Mesodermal cell (in vitro differentiated cells): ENCODE measurements at regions not wholly inside any gene's neighbourhood (a gene's known extent, or its start where the extent isn't known, plus 50 kb on each side); places are given as distances from the start of the nearest gene placed in this dataset.
A peak's percentile ranks its signal among the peaks of the same experiment; 100 is the strongest.

Experiments used
- H3K27ac ChIP-seq: 2 replicates; pipeline ENCODE4 v1.7.0; 2013; ENCODE audit warnings: mild to moderate bottlenecking, low read depth, low read length, moderate library complexity; ENCODE audit not compliant: severe bottlenecking
- H3K36me3 ChIP-seq: 2 replicates; pipeline ENCODE4 v1.7.1; 2013; ENCODE audit warnings: mild to moderate bottlenecking, low read length, moderate library complexity; ENCODE audit not compliant: control insufficient read depth, insufficient read depth
- H3K4me1 ChIP-seq: one replicate; pipeline ENCODE4 v1.7.1; 2013; ENCODE audit warnings: mild to moderate bottlenecking, low read length; ENCODE audit not compliant: insufficient read depth, control insufficient read depth, poor library complexity, severe bottlenecking
- H3K4me3 ChIP-seq: 2 replicates; pipeline ENCODE4 v1.7.0; 2013; ENCODE audit warnings: low read length, control low read depth, mild to moderate bottlenecking; ENCODE audit not compliant: insufficient read depth, poor library complexity, severe bottlenecking; ENCODE audit errors: extremely low read depth
- H3K9me3 ChIP-seq: 2 replicates; pipeline ENCODE4 v1.7.1; 2013; ENCODE audit warnings: mild to moderate bottlenecking, low read length, moderate library complexity; ENCODE audit not compliant: control insufficient read depth
- WGBS, 2 experiments: methylation state at CpG; one replicate each; pipeline ENCODE4 v1.1.5; 2013; ENCODE audit warnings: missing lambda C conversion rate in 2 of 2; ENCODE audit not compliant: insufficient coverage in 2 of 2; 5-methylcytosine and 5-hydroxymethylcytosine counted together

DNA sequence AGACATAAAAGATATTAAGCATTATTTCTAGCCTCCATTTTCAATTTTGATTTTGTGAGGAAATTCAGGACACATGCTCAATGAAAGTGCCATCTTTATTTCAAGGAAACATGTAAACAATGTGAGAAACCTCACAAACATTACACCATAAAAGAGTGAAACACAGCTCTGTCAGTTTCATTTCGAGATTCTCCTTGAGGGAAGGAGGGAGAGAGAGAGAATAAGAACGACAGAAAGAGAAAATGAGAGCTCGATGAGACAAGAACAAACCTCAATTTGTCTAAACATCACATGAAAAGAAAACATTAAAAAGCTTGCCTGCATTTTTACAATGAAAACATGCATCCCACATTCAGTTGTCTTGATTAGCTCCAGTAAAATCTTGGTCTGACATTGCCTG is 553.5 kb upstream of the MEF2C start:
- no CpG with 5 or more reads among the region's 3 CpGs for WGBS, 2 experiments
- Histone ChIP-seq H3K27ac (no peak overlapping the region), H3K4me3 (no peak overlapping the region), H3K9me3 (no peaks in the 10 kb centered on the region), H3K4me1 (no peaks in the 10 kb centered on the region), H3K36me3 (no peaks in the 10 kb centered on the region)

DNA sequence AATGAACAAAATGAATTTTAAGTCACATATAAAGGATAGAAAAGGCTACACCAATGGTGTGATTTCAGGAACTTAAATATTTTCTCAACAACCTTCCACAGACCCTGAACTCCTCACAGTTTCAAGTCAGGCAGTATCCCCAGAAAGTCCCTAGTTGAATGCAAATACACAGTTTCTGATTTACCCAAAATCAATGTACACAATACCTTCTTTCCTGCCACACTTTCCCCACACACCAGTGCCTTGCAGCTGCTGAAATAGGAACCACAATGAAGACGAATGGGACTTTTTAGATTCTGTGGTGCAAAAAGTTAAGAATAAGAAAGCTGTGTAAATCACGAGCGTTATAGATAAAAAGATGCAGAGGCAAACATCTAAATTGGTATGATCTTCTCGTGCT is 552.4 kb upstream of the MEF2C start:
- H3K36me3 ChIP-seq = no peaks in the 10 kb centered on the region
- no peak overlapping the region for H3K4me3 ChIP-seq
- no peaks in the 10 kb centered on the region for H3K4me1 ChIP-seq
- WGBS, 2 experiments = no CpG with 5 or more reads among the region's 4 CpGs
- no peaks in the 10 kb centered on the region for H3K9me3 ChIP-seq
- no peak overlapping the region for H3K27ac ChIP-seq

DNA sequence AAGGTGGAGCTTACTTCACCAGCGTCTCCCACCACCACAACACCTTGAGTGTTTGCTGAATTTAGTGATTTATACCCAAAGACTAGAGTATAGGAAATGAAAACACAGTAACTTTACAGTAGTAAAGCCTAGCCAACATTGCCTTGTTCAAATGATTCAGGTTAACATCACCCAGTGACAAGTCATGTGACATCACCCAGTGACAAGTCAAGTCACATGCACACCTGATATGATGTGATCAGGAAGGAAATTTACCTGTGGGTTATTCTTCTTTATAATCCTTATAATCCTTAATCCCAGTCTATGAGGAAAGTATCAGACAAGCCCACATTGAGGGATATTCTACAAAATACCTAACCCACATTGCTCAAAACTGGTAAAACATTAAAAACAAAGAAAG is 545.6 kb upstream of the MEF2C start:
- H3K36me3 ChIP-seq = no peaks in the 10 kb centered on the region
- no peak overlapping the region for H3K4me3 ChIP-seq
- no peaks in the 10 kb centered on the region for H3K9me3 ChIP-seq
- no CpG with 5 or more reads among the region's 1 CpG for WGBS, 2 experiments
- no peaks in the 10 kb centered on the region for H3K4me1 ChIP-seq
- H3K27ac ChIP-seq = no peak overlapping the region

DNA sequence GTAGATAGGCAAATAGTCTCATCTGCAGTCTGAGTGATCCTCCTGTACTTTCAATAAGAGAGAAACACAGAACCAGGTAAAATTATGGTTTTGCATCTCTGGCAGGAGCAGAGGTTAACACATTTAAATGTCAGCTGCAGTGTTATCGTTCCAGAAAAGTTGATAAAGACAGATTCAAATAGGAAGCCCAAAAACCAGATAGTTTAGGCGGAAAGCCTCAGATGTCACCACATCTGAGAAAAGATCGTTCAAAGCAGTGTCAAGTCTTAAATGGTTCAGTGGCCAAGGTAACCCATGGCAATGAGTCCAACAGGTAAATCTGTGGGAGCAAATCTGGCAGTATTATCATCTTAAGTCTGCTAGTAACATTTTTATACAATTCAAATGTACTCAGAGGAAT is 542.1 kb upstream of the MEF2C start:
- 91 to 98% methylated on average over 3 of the region's 3 CpGs for WGBS, 2 experiments

DNA sequence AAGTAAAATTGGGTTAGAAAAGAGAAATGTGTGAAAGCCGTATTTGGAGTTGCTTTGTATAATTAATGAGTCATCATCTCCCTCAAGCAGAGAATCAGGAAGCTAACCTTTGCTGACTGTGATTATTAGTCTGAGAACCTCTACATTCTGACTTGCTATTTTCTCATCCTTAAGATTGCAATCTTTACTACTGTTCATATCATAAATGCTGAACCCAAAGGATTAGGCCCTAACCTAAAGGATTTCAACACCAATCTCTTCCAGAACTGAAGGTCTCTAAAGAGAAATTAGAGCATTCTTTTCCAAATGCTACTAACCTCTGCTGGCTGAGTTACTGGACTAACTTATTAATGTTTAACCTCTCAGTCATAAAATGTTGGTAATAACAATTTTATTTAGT is 538.1 kb upstream of the MEF2C start:
- H3K27ac ChIP-seq = no peak overlapping the region
- H3K4me1 ChIP-seq = peaks cover 10% of the 10 kb centered on the region
- no peaks in the 10 kb centered on the region for H3K36me3 ChIP-seq
- peaks cover 3% of the 10 kb centered on the region for H3K9me3 ChIP-seq
- no peak overlapping the region for H3K4me3 ChIP-seq
- WGBS, 2 experiments = no CpG with 5 or more reads among the region's 1 CpG

More for the DNA sequence above, 542.1 kb upstream of the MEF2C start:
- no peak overlapping the region for H3K4me3 ChIP-seq
- H3K36me3 ChIP-seq = no peaks in the 10 kb centered on the region
- H3K9me3 ChIP-seq = peaks cover 3% of the 10 kb centered on the region
- H3K4me1 ChIP-seq = peaks cover 10% of the 10 kb centered on the region
- no peak overlapping the region for H3K27ac ChIP-seq

DNA sequence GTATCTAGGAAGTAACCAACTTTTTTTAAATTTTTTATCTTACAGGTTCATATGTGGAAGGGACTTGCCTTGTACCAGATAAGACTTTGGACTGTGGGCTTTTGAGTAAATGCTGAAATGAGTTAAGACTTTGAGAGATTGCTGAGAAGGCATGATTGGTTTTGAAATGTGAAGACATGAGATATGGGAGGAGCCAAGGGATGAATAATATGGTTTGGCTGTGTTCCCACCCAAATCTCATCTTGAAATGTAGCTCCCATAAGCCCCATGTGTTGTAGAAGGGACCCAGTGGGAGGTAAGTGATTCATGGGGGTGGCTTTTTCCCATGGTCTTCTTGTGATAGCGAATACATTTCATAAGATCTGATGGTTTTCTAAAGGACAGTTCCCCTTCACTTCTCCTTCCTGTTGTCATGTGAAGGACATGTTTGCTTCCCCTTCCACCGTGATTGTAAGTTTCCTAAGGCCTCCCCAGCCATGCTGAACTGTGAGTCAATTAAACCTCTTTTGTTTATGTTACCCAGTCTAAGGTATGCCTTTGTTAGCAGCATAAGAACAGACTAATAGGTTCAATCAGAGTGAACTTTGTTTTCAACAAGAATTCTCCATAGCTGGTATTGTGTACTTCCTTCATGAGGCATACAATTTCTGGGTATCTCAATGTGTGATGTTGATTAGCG is 535.6 kb upstream of the MEF2C start:
- Histone ChIP-seq H3K4me1 (peaks cover 10% of the 10 kb centered on the region), H3K4me3 (no peak overlapping the region), H3K36me3 (no peaks in the 10 kb centered on the region), H3K27ac (no peak overlapping the region), H3K9me3 (peaks cover 3% of the 10 kb centered on the region)
- 71 to 100% methylated on average over 1 of the region's 3 CpGs for WGBS, 2 experiments

DNA sequence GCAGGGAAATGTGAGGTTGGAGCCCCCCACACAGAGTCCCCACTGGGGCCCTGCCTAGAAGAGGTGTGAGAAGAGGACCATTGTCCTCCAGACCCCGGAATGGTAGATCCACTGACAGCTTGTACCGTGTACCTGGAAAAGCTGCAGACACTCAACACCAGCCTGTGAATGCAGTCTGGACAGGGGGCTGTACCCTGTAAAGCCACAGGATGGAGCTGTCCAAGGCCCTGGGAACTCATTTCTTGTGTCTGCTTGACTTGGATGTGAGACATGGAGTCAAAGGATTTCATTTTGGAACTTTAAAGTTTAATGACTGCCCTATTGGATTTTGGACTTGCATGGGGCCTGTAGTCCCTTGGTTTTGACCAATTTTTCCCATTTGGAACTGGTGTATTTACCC is 535.0 kb upstream of the MEF2C start:
- Histone ChIP-seq H3K4me1 (peaks cover 10% of the 10 kb centered on the region), H3K27ac (no peak overlapping the region), H3K4me3 (no peak overlapping the region), H3K9me3 (peaks cover under 1% of the 10 kb centered on the region), H3K36me3 (no peaks in the 10 kb centered on the region)
- WGBS, 2 experiments = 95 to 100% methylated on average over 2 of the region's 2 CpGs

DNA sequence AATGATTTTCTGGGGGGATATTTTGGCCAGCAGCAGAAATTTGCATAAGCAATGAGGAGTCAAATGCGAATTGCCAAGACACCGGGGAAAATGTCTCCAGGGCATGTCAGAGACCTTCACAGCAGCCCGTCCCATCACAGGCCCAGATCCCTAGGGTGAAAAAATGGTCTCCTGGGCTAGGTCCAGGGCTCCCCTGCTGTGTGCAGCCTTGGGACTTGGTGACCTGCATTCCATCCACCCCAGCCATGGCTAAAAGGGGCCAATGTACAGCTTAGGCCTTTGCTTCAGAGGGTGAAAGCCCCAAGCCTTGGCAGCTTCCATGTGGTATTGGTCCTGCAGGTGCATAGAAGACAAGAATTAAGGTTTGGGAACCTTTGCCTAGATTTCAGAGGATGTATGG is 534.5 kb upstream of the MEF2C start:
- Histone ChIP-seq H3K9me3 (no peaks in the 10 kb centered on the region), H3K36me3 (no peaks in the 10 kb centered on the region), H3K27ac (no peak overlapping the region), H3K4me1 (peaks cover 10% of the 10 kb centered on the region), H3K4me3 (no peak overlapping the region)
- 98 to 100% methylated on average over 3 of the region's 3 CpGs for WGBS, 2 experiments

DNA sequence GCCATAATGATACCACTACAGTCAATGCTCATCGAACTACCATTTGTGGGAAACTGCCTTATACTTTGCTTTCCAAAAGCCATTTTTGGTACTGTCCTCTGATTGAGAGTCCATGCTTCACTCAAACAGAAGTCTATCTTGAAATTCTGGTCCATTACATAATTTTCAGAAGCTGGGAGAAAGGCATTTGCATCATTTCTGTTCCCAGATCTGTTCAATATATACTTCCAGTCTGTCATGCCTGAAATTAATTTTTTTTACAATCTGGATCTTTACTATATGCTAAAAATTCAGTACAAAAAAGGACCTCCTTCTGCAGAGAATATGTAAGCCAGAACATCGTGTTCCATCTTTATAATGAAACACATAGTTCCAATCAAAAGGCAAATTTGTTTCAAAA is 528.9 kb upstream of the MEF2C start:
- WGBS, 2 experiments = 73 to 100% methylated on average over 1 of the region's 2 CpGs
- Histone ChIP-seq H3K27ac (no peak overlapping the region), H3K4me1 (peaks cover 5% of the 10 kb centered on the region), H3K36me3 (no peaks in the 10 kb centered on the region), H3K9me3 (no peaks in the 10 kb centered on the region), H3K4me3 (no peak overlapping the region)

DNA sequence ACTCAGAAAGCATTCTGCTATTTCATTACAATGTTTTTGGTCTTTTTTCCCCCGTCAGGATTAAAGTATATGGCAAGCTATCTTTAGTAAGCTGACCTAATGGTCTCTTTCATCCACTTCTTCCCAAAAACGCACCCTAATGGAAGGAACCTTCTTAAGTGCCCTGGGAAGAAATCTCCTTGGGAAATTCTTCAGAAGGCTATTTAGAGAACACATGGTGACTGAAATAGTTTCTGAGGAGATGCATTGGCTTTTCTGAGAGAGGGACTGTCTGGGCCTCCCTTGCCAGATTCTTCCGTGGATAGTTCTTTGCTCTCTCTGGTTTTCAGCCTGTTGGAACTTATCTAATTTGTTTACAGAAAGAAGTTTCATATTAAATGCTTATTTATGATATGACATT is 524.1 kb upstream of the MEF2C start:
- no peak overlapping the region for H3K4me3 ChIP-seq
- peaks cover 5% of the 10 kb centered on the region for H3K4me1 ChIP-seq
- H3K27ac ChIP-seq = peak overlapping the region; percentile 50
- no peaks in the 10 kb centered on the region for H3K36me3 ChIP-seq
- H3K9me3 ChIP-seq = no peaks in the 10 kb centered on the region
- 92% methylated on average over 2 of the region's 3 CpGs; no CpG with 5 or more reads in 1 of the 2 experiments for WGBS, 2 experiments

DNA sequence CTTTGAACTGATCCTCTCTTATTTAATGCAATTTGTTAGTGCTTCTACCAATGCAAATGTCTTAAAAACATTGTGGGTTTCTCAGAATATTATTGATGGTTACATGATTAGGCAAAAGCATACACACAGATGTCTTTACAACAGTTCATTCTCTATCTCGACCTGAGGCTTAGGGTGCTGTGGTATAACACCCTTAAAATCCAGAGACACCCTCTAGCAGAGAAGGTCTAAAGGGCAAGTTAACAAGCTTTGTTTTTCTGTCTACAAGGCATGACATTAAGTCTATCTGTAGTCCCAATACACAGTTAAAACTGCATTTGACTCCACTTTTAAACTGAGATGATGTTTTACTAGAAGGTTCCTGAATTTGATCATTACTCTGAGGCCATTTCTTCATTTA is 518.7 kb upstream of the MEF2C start:
- no peaks in the 10 kb centered on the region for H3K9me3 ChIP-seq

More for the DNA sequence above, 518.7 kb upstream of the MEF2C start:
- Histone ChIP-seq H3K27ac (no peak overlapping the region), H3K36me3 (no peaks in the 10 kb centered on the region), H3K4me1 (no peaks in the 10 kb centered on the region), H3K4me3 (no peak overlapping the region)
- WGBS, 2 experiments = 86% methylated on average over 1 of the region's 1 CpG; no CpG with 5 or more reads in 1 of the 2 experiments
